8988T (cell line): ENCODE measurements at regions not wholly inside any gene's neighbourhood (a gene's known extent, or its start where the extent isn't known, plus 50 kb on each side); places are given as distances from the start of the nearest gene placed in this dataset.

Source experiments
- DNase-seq: peaks from one replicate; pipeline ENCODE4 v3.0.0; 2011

DNA sequence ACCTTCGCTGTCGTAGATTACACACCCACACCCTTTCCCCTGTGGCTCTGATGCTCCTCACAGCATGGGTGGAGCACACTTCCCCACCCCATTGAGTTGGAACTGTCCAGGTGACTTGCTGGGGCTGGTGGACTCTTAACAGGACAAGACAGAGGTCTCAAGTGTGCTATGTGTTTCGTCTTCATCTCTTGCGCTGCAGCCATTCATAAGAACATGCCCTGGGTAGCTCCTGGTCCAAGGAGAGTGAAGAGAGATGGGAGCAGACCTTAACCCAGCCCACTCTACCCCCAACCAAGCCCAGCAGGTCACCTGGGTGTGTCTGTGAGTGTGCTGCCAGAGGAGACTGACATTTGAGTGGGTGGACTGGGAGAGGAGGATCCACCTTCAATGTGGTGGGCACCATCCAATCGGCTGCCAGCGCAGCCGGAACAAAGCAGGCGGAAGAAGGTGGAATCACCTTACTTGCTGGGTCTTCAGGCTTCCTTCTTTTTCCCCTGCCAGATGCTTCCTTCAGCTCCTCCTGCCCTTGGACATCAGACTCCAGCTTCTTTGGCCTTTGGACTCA lies 112.4 kb downstream of the HTR5A start:
- no peak for DNase-seq

DNA sequence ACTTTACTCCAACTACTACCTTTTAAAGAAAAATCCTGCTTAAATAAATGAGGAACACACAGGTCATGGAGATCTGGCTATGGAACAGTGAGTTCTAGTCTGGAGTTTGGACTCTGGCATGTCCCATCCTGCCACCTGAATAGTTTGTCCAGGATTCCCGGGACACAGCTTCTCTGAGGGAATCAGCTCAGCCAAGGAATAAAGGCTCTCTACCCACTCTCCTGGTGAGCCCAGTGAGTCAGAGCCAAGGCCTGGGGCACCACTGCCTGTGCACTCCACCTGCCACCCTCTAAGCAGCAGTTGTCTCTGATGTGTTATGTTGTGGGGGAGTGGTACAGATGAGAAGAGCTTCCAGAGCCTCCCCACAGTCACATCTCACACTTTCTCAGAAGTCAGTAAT lies 113.5 kb downstream of the HTR5A start:
- DNase-seq: no peak

DNA sequence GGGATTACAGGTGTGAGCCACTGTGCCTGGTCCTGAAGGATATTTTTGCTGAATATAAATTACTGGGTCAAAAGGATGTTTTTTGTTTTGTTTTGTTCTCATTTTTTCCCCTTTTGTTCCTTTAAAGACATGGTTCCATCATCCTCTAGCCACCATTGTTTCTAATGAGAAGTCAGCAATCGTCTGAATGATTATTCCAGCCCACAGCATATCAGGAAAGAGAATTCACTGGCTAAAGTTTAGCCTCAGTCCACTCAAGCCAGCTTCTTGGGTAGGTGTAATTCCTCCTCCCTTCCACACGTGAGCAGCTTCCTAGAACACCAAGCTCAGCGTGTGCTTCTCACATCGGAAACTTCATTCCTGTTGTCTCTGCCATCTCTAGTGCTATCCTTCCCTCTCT lies 112.8 kb upstream of the INSIG1 start:
- DNase-seq: no peak

DNA sequence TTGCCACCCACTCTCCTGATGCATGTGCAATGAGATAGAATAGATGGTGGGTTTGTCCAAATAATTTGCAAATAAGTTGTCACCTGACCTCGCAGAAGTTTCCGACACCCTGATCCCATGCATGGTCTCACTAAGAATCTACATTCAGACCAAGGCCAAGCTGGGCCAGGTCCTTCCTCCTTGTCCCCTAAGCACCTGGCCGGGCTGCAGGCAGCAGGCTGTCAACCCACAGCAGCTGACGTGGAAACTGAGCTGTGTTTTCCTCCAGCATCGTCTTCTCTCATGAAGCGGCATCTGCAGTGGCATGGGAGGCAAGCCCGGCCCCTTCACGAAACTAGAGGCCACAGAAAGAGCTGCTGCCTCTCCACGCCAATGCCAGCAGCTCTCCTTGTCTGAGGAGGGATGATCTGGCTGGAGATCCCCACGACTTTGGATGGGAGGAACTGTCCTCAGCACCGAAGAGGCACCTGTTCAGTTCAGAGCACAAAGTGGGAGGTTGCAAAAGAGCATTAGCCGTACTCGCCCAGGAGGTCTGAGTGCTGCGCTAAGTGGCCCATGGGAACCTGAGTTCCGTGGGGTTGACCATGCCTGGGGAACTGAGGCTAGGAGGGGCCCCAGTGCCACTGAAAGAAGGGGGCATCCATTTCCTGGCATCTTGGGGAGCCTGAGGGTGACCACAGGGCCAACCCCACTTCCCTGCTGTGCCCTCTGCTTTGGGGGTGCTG lies 110.5 kb upstream of the INSIG1 start:
- DNase-seq: no peak

DNA sequence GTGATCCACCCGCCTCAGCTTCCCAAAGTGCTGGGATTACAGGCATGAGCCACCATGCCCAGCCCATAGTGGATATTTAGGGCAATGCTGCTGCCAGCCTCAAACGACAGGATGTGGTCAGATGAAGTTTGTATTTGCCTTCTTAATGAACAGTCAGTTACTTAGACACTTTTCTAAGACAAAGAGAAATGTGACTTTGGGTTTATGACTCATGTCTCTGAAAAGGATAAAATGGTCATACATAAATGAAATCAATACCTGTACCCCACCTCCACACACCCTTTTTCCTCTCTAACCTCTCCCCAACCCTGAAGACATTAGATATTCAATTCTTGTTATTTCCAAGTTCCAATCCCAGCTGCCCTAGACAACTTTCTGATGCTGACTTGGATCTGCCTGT lies 109.3 kb upstream of the INSIG1 start:
- DNase-seq: no peak

DNA sequence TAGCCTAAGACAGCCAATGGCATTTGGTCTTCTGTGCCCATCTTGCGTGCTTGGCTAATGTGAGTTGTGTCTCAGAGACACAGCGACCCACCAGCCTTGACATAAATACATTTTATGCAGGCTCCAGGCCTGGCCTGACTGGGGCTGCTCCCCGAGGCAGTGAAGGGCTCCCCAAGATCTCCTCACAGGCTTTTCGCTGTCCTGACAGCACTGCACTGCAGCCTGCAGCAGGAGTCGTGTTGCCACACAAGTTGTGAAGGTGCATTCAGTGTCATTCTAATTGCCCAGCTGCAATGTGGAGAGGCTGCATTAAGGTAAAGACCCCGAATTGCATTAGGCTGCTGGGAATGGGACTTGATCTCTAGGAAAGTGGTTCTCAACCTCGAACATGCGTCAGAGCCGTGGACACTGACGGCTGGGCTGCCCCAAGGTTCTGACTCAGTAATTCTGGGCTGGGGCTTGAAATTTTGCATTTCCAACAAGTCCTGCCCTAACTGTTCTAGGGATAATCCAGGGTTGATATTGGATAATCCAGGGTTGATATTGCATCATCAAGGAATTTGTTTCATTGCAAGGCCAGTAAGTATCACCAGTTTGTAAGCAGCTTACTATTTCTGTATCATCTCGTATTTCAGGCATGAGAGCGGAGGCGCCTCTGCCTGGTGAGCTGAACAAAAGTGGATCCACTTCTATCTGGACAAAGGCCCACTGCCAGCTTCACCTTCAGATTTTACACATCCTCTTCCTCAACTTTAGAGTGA lies 108.7 kb upstream of the INSIG1 start:
- DNase-seq: no peak

DNA sequence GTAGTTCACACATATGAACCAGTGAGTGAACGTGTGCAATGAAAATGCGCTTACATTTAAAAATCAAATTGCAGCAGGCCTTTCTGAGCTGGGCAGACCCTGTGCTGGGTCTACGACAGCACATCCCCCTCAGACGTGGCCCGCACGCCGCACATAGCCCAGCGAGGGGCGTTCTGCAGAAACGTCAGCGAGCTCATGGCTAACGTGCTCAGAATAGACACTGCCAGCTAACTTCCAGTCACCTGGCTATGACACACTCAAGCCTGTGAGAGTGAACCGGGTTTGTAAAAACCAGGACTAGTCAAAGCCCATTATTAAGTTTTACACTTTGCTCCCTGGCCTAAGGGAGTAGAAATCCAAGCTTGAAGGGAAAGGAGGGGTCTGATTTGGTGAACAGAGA lies 108.1 kb upstream of the INSIG1 start:
- DNase-seq: no peak

DNA sequence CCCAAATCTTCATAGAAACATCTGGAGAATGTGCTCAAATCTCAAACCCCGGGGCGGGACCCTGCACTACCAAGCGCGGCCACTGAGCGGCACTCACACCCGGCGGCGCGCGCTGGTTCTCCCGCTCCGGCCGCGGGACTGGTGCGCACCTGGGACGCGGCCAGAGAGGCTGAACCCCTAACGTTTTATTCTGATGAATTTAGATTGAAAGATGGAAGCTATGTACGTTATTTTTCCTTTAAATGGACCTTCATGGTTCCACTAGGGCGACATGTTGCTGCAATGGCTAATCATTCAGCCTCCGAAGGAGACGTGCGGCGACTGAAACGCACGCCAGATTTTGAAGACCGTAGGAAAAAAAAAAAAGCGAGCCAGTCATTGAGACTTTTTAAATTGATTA lies 107.0 kb upstream of the INSIG1 start:
- DNase-seq: peak; percentile 49

DNA sequence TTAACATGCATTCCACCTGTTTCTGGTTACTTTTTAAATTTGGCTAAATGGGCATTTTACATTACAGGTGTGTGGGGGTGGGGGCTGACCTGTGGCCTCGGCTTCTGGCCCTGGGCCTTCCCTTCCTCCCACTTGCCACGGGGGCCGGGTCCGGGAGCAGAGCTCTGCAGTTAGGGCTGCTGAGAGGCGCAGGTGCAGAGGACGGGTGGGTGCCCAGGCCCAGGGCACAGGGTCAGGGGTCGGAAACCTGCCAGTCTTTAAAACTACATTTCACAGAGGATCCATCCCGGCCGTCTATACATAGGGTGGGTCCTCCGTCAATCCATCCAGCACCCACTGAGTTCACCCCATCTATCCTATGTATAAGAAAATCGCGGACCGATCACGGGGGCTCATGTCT lies 106.5 kb upstream of the INSIG1 start:
- DNase-seq: no peak

DNA sequence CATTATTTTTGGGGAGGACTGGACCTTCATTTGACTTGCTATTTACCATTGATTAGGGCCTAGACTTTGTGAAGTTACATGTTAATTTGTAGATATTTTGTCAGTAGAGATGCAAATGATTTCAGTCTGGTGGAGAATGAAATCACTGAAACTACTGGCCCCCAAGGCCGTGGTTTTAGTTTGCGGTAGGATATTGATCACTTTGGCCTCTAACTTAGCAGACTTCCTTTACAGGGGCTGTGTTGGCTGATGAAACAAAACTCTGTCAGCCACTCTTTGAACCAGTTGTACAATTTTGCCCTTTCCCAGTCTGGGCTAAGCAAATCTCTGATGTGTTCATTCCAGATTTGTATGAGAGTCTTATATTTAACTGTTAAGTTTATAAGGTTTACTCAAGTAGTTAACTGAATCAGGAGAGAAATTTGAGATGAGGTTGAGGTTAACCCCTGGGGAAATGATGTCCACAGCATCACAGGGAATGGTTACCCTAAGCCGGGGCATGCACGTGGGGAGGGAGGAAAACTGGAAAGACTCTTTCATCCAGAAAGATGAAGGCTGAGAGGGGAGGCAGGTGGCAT lies 105.7 kb upstream of the INSIG1 start:
- no peak for DNase-seq

DNA sequence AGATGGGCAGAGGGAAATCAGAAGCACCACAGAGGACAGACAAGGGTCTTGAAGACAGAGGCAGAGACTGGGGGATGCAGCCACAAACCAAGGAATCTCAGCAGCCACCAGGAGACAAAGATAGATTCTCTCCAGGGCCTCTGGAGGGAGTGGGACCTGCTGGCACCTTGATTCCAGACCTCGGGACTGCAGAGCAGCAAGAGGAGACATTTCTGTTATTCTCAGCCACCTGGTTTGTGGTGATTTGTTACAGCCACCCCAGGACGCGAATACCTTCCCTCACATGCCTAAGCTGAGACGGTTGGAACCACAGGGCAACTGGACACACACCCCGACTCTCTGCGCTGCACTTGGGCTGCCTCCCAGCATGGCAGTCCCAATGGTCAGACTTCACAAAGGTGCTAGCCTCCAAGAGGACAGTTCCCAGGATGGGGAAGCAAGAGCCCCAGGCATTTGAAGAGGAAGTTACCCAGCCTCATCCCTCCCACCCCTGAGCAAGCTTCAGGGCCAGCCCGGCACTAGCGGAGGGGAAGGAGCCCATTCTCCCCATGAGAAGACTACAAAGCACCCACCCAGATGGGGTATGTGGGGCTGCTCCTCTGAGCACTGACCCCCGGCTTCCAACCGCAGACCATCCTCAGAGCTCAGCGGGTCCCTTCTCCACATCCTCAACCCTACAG lies 104.6 kb upstream of the INSIG1 start:
- no peak for DNase-seq

DNA sequence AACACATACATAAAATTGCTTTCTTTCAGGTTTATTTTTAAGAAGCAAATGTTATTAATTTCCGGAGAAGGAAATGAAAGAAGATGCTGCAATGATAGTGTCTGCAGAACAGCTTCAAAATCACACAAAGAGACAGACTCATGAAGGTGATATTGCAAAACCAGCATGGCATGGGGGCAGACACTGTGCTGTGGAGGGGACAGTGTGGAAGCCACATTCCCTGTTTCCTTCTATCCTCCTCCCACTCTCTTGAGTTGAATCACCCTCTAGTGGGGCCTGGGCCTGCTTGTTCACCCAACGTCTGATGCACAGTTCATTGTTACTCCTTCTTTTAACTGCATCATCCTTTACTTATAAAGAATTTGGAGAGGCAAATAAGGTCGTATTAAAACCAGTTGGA lies 104.0 kb upstream of the INSIG1 start:
- DNase-seq: no peak

DNA sequence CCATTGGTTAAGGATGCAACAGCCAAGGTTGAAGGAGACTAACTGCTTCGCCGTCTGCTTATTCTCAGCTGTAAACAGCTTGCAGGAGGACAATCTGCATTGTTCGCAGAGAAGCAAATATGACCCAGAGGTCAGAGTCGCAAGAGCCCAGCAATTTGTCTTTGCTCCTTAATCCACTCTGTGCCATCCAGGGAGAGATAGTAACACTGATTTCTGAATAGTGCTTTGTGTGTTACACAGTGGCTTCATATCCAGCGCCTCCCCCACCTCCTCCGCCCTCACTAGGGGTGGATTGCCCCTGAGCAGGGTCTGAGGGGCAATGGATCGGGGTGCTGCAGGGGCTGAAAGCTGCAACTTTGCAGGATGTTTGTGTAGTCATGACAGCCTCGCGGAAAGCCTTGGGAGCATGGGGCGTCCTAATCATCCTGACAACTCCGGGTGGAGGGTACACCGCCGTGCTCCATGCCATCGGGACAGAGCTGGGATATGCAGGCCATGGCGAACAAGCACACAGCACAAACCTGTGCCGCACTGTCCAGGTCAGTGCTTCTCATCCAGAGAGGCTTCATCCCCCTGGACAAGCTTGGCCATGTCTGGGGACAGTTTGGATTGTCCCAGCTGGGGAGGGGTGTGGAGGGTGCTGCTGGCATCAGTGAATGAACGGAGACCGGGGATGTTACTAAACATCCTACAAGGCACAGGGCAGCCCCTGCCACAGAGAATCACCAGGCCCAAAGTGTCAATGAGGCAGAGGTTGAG lies 103.1 kb upstream of the INSIG1 start:
- no peak for DNase-seq

DNA sequence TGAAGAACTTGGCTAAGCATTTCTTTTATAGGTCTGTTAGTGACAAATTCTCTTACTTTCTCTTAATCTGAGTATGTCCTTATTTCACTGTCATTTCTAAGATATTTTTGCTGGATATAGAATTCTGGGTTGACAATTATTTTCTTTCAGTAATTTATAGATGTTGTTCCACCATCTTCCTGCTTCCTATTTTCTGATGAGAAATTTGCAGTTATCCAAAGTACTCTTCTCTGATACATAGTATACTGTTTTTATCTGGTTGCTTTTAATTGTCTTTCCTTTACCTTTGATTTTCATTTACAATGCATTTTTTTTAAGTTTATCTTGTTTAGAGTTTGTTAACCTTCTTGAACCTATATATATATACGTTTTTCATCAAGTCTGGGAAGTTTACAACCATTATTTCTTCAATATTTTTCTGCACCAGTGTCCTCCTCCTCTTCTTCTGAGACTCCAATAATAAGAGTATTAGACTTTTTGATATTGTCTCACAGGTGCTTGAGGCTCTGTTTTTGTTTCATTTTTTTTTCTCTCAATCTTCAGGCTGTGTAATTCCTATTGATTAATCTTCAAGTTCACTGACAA lies 101.6 kb upstream of the INSIG1 start:
- no peak for DNase-seq

DNA sequence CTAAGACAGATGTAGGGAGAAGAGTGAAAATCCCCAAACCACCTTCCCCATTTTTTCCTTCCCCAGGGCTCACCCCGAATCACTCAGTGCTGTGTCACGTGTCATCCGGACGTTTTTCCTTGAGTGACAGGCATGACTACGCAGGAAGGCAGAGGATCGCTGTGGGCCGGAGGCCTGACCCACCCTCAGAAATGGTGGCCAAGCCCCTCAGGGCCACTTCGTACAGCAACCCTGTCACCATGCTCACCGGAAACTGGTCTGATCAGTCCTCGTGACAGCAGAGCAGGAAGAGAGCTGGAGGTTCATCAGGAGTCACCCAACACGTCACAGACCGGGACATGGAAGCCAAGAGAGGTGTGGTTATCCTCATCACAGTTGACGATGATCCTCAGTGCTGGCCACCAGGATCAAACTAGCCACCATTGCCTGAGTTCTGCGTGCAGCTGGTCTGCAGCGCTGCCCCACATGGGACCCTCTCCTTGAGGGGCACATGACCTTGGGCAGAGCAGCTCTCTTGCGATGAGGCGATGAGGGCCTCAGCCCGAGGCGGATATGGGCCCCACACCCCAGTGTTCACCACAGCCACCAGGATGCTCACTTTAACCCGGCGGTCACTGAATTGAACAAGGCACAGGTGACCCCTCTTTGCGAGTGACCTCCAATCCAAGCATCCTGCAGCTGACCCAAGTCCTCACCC lies 99.3 kb upstream of the INSIG1 start:
- no peak for DNase-seq

DNA sequence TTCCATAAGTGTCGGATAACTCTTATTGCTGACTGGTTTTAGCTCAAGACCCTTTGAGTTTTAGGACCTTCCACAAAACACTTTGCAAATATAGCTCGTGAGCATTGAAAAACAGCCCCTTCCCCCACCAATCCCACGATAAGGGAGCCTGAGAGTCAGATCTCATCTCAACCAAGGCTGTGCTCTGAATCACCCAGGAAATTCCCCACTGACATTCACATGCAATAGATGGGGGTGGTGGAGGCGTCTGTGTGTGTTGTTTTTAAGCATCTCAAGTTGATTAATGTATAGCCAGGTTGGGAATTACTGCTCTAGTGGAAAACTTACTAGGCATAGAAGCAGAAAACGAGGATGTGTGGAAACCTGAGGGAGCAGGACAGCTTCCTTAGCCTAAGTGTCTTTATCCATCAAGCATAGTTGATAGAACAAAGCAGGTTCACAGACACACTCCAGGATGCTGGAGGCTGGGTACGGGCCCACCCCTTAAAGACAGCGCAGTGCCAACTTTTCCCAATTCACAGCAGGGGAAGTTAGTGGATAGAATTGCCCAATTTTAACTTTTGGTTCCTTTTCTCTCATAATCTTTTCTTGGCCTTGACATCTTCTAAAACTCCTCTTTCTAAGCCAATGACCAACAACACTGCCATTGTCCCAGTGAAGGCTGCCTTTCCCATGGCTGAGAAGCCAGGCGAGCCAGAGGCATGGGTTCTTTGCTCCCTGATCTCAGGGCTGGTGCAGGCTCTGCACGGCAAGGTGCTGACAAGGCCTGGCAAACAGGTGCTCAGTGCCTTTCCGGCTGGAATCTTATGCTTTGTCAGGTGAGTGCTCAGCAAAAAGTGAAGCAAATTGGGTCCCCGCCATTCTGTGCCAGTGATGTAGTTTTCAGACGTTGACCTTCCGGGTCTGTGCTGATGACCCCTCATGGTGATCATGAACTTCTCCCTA lies 98.5 kb upstream of the INSIG1 start:
- no peak for DNase-seq

DNA sequence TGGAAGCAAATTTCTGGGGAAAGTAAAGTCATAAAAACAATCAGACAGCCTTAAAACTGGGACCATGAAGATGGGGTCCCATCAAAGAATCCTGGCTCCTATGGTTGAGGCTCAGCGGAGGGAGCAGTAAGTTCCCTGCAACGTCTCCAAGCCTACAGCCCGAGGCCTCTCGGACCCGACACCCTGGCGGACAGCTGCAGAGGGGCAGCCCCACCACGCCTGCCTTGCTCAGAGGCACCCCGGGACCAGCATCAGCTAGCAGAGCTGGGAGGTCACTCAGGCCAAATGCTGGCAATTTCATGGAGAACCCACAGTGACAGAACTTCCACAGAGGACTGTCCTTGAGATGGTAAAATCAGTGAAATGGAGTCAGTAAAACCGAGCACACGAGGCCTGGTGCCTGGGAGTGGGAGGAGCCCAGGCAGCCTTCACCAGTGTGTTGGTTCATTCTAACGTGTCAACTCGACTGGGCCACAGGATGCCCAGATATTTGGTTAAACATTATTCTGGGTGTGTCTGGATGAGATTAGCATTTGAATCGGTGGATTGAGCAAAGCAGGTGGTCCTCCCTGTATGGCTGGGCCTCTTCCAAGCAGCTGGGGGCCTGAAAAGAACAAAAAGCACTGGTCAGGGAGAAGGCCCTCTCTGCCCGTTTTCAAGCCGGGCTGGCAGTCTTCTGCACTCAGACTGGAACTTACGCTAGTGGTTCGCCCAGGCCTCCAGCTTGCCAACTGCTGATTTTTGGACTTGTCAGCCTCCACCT lies 96.2 kb upstream of the INSIG1 start:
- DNase-seq: no peak

DNA sequence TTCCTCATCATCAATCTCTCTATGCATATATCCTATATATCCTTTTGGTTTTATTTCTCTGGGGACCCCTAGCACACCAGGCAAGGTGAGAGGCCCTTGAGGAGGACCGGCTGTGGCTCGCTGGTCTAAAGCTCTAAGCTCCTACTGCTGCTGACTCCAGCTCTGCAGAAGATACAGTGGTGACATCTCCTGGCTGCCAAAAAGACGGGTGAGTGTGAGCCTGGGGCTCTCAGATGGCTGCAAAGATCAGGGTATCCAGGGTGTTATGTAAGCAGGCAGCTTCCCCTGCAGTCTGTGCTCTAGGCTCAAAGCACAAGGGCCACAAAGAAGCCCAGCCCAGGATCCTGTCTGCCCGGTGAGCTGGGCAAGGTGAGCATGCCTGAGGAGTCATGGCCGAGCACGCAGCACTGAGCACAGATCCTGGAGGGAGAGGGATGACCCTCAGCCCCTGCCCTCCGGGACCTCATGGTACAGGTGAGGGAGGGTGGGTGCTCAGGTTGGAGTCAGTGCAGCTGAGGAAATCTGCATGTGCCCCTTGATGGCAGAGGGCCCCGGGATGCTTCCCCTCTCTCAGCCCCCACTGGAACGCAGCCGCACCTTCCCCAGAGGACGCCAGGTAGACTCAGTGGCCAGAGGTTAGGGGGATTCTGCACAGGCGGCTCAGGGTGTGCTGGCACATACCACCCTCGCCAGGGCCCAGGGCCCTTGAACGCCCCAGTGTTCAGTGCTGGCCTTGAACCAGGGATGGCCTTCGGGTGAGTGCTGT lies 95.4 kb upstream of the INSIG1 start:
- no peak for DNase-seq
